ENCODE measurements at regions not wholly inside any gene's neighbourhood (a gene's known extent, or its start where the extent isn't known, plus 50 kb on each side); places are given as distances from the start of the nearest gene placed in this dataset.

DNA sequence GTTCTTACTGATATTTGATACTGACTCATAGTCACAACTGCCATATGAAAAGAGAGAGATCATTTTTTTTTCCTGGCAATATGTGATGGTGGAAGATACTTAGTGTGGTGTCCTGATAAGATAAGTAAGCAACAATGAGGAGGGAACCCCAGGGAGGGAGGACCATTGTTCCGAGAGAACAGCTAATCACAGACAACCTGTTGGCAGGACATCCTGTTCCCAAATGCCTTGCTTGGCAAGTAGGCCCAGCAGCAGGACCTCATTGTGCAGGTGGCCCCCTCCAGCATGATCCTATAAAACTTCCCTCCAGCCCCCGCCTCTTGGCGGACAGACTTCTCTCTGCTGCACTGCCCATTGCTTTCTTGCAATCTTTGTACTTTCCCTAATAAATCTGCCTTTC, 329.4 kb upstream of the CHRM3 start:
- H3K4me1 Mint-ChIP-seq: peaks cover 16 to 21% of the 10 kb centered on the region in 2 experiments

More for the DNA sequence above, 329.4 kb upstream of the CHRM3 start:
- no CpG with 5 or more reads among the region's 3 CpGs for WGBS (ENCODE audit: extremely low coverage, insufficient read length, low lambda C conversion rate)
- Mint-ChIP-seq H3K4me3 (no peak overlapping the region), H3K27me3 (ENCODE audit: low read depth) (no peaks in the 10 kb centered on the region), H3K36me3 (ENCODE audit: insufficient read depth in 1 of 3, low read depth in 3 of 3) (peaks cover 6 to 17% (median 10%) of the 10 kb centered on the region in 3 experiments; a peak in 5 of 7 replicates), H3K27ac (no peak overlapping the region), H3K9me3 (peaks cover 4 to 15% of the 10 kb centered on the region in 2 experiments; a peak in 4 of 5 replicates)
- no peak overlapping the region for H3K4me2 ChIP-seq (ENCODE audit: insufficient read depth, insufficient read length, low read length)
- no peak overlapping the region for H3K56ac ChIP-seq (ENCODE audit: insufficient read length, low read depth, low read length)
- H2BK12ac ChIP-seq (ENCODE audit: insufficient read length, low read depth, low read length): no peak overlapping the region
- no peak overlapping the region for H3K27ac ChIP-seq (ENCODE audit: insufficient read length, low read depth, low read length)
- no peaks in the 10 kb centered on the region for H3K27me3 ChIP-seq (ENCODE audit: insufficient read depth, low read length)
- H2BK5ac ChIP-seq (ENCODE audit: insufficient read length, low read length): no peak overlapping the region
- no peak overlapping the region for H4K8ac ChIP-seq (replicated peaks; ENCODE audit: insufficient read length, low read depth, low read length)
- no peak overlapping the region for H2BK120ac ChIP-seq (ENCODE audit: low read depth, low read length, poor library complexity, severe bottlenecking)
- H3K4me1 ChIP-seq (ENCODE audit: insufficient read depth, low read length): no peaks in the 10 kb centered on the region; the same call in 1 of the 2 replicates
- no peak overlapping the region for H2BK20ac ChIP-seq (ENCODE audit: low read depth, low read length, poor library complexity, severe bottlenecking)
- H3T11ph ChIP-seq (ENCODE audit: low read length): no peak overlapping the region
- H4K20me1 ChIP-seq (ENCODE audit: control insufficient read depth, insufficient read depth, insufficient read length): no peaks in the 10 kb centered on the region
- no peaks in the 10 kb centered on the region for H3K9me3 ChIP-seq (ENCODE audit: control insufficient read depth, low read depth, low read length)
- no peak overlapping the region for H2AK5ac ChIP-seq (ENCODE audit: insufficient read length, low read length)
- no peak overlapping the region for H2AFZ ChIP-seq (ENCODE audit: low read length)
- H4K5ac ChIP-seq (ENCODE audit: insufficient read length, low read depth, low read length): no peak overlapping the region
- H2BK15ac ChIP-seq (ENCODE audit: low read depth, low read length): no peak overlapping the region
- no peaks in the 10 kb centered on the region for H3K79me2 ChIP-seq (ENCODE audit: insufficient read depth, low read length)
- no peak overlapping the region for H3K9ac ChIP-seq (ENCODE audit: extremely low read depth, insufficient read length, low read length)
- H3K79me1 ChIP-seq (ENCODE audit: insufficient read depth, low read depth, low read length, poor library complexity, severe bottlenecking): no peaks in the 10 kb centered on the region
- no peak overlapping the region for H3K23ac ChIP-seq (ENCODE audit: insufficient read length, low read depth, low read length)
- H4K91ac ChIP-seq (ENCODE audit: insufficient read length, low read depth, low read length): no peak overlapping the region
- DNase-seq: no peak
- no peak for TF ChIP-seq CTCF (conservative IDR thresholded peaks at IDR 0.05)
- no peak overlapping the region for H3K18ac ChIP-seq (ENCODE audit: insufficient read length, low read depth, low read length)
- H3K23me2 ChIP-seq (ENCODE audit: insufficient read length, low read depth, low read length, poor library complexity, severe bottlenecking): no peaks in the 10 kb centered on the region
- H3K14ac ChIP-seq (ENCODE audit: insufficient read depth, low read length): no peak overlapping the region
- H3K4ac ChIP-seq (ENCODE audit: low read depth, low read length): no peak overlapping the region
